HepG2 (cell line): ENCODE measurements at regions not wholly inside any gene's neighbourhood (a gene's known extent, or its start where the extent isn't known, plus 50 kb on each side); places are given as distances from the start of the nearest gene placed in this dataset.

Source experiments
- ATAC-seq: fragments of 200-7000 bp; cut with Tn5 transposase; 3 replicates; pipeline ENCODE4 v1.9.1; 2020; ENCODE audit warnings: mild to moderate bottlenecking, moderate library complexity
- BruUV-seq: library from RNA; stranded (reverse); fragments of 400-500 nt; replicated peaks from 2 replicates; lab custom pipeline; 2021; lab: Mats Ljungman, UMichigan
- CTCF ChIA-PET: fragments of 300-600 bp; formaldehyde crosslinking; extraction: SDS; loops from one replicate; lab custom pipeline; 2021; ENCODE audit warnings: low total read pairs, inconsistent platforms, low intra/inter-chr PET ratio; lab: Yijun Ruan, JAX
- POLR2A ChIA-PET: fragments of 350-600 bp; sonication (Branson Sonifier 250); formaldehyde crosslinking; loops from one replicate; lab custom pipeline; 2020; ENCODE audit warnings: antibody characterized with exemption, inconsistent platforms; lab: Yijun Ruan, JAX
- DNase-seq: peaks from one replicate; pipeline ENCODE4 v3.0.0-alpha.2; 2015; ENCODE audit warnings: low spot score
- FAIRE-seq: peaks from 3 replicates; lab custom pipeline; 2011; peaks lifted over from hg19 to GRCh38; lab: Jason Lieb, UNC
- H2AFZ ChIP-seq: one replicate; pipeline ENCODE4 v1.6.1; 2011; ENCODE audit warnings: low read length, inconsistent platforms
- H3K27ac ChIP-seq: fragments of 300-600 bp; 3 replicates; pipeline ENCODE4 v1.8.0; 2011; ENCODE audit warnings: mixed run types, mild to moderate bottlenecking, mixed read lengths, low read length, inconsistent platforms; ENCODE audit not compliant: insufficient read depth; ENCODE audit errors: extremely low read length
- H3K27me3 ChIP-seq, 2 experiments: fragments of 200-600 bp in 1 of 2; 2 replicates in 1 of 2; 3 replicates in 1 of 2; pipeline versions ENCODE4 v1.6.0 to v1.8.0; 2011; ENCODE audit warnings: low read length in 2 of 2, mild to moderate bottlenecking in 2 of 2, moderate library complexity in 2 of 2, inconsistent platforms in 1 of 2; ENCODE audit not compliant: insufficient read depth in 2 of 2, control insufficient read depth in 1 of 2
- H3K36me3 ChIP-seq, 2 experiments: fragments of 200-600 bp in 1 of 2; replicated peaks in 1 of 2; 2 replicates in 1 of 2; 3 replicates in 1 of 2; pipeline versions ENCODE4 v1.5.1 to v1.8.0; 2011; ENCODE audit warnings: low read length in 2 of 2, inconsistent platforms in 1 of 2; ENCODE audit not compliant: insufficient read depth in 2 of 2, control insufficient read depth in 1 of 2
- H3K4me1 ChIP-seq: 2 replicates; pipeline ENCODE4 v1.5.1; 2012; ENCODE audit warnings: low read length, inconsistent platforms; ENCODE audit not compliant: insufficient read depth
- H3K4me2 ChIP-seq: 2 replicates; pipeline ENCODE4 v1.6.0; 2011; ENCODE audit warnings: low read depth, low read length, inconsistent platforms
- H3K4me3 ChIP-seq, 3 experiments: fragments of 200-600 bp in 1 of 3; sonication (generic), shearing (Covaris generic) in 1 of 3; replicated peaks in 1 of 3; 2 replicates each; pipeline ENCODE4 v1.5.1; 2011 to 2016; ENCODE audit warnings: low read length in 3 of 3, inconsistent platforms in 2 of 3, low read depth in 2 of 3, mild to moderate bottlenecking in 2 of 3, control low read depth in 1 of 3, mixed read lengths in 1 of 3; ENCODE audit not compliant: insufficient read depth in 1 of 3
- H3K79me2 ChIP-seq: one replicate; pipeline ENCODE4 v1.6.1; 2011; ENCODE audit warnings: low read length, inconsistent platforms; ENCODE audit not compliant: insufficient read depth
- H3K9ac ChIP-seq: 2 replicates; pipeline ENCODE4 v1.6.0; 2011; ENCODE audit warnings: mild to moderate bottlenecking, low read depth, low read length, inconsistent platforms; ENCODE audit not compliant: insufficient read depth
- H3K9me3 ChIP-seq: 2 replicates; pipeline ENCODE4 v1.5.1; 2012; ENCODE audit warnings: mild to moderate bottlenecking, low read length
- H4K20me1 ChIP-seq: 2 replicates; pipeline ENCODE4 v1.6.0; 2011; ENCODE audit warnings: inconsistent platforms, mild to moderate bottlenecking, low read length, moderate library complexity; ENCODE audit not compliant: insufficient read depth
- CTCF ChIP-seq: sonication (generic); formaldehyde crosslinking; IDR thresholded peaks from 2 replicates; pipeline ENCODE4 v1.5.0; 2020; ENCODE audit warnings: mild to moderate bottlenecking, missing genetic modification reagents, moderate library complexity
- HMG20A ChIP-seq: IDR thresholded peaks from 2 replicates; pipeline ENCODE4 v1.6.1; 2016; ENCODE audit warnings: borderline replicate concordance
- HMGXB4 ChIP-seq, 2 experiments: sonication (generic) in 1 of 2; formaldehyde crosslinking in 1 of 2; IDR thresholded peaks; 2 replicates each; pipeline versions ENCODE4 v1.4.0 to v1.6.1; 2018 to 2020; ENCODE audit warnings: missing genetic modification reagents in 2 of 2, borderline replicate concordance in 1 of 2, low read depth in 1 of 2, mild to moderate bottlenecking in 1 of 2, missing biosample characterization in 1 of 2
- HNRNPK ChIP-seq: fragments of 200-400 bp; formaldehyde crosslinking; IDR thresholded peaks from 2 replicates; pipeline ENCODE4 v1.6.1; 2018; ENCODE audit warnings: low read length, low read depth, moderate library complexity, mild to moderate bottlenecking; ENCODE audit not compliant: poor library complexity, severe bottlenecking
- HOXA5 ChIP-seq: sonication (generic); formaldehyde crosslinking; IDR thresholded peaks from 2 replicates; pipeline ENCODE4 v1.4.0; 2020; ENCODE audit warnings: missing genetic modification reagents
- PCBP2 ChIP-seq: fragments of 200-400 bp; formaldehyde crosslinking; optimal IDR thresholded peaks from 2 replicates; pipeline ENCODE3; 2018; ENCODE audit warnings: low read length, low read depth; ENCODE audit not compliant: poor library complexity, severe bottlenecking
- RBAK ChIP-seq: sonication (generic); formaldehyde crosslinking; IDR thresholded peaks from 2 replicates; pipeline ENCODE4 v1.5.1; 2020; ENCODE audit warnings: mild to moderate bottlenecking, missing genetic modification reagents
- SATB2 ChIP-seq: sonication (generic); formaldehyde crosslinking; IDR thresholded peaks from 2 replicates; pipeline ENCODE4 v1.5.0; 2020; ENCODE audit warnings: missing genetic modification reagents
- SMARCC2 ChIP-seq: fragments of 450-650 bp; IDR thresholded peaks from 2 replicates; pipeline ENCODE4 v1.6.1; 2017; ENCODE audit warnings: antibody characterized with exemption, mild to moderate bottlenecking
- YEATS4 ChIP-seq: sonication (generic); formaldehyde crosslinking; IDR thresholded peaks from 2 replicates; pipeline ENCODE4 v1.4.0; 2020; ENCODE audit warnings: missing genetic modification reagents, borderline replicate concordance
- ZBTB10 ChIP-seq: sonication (generic); formaldehyde crosslinking; IDR thresholded peaks from 2 replicates; pipeline ENCODE4 v1.4.0; 2020; ENCODE audit warnings: missing genetic modification reagents, borderline replicate concordance
- ZBTB7B ChIP-seq: sonication (generic); formaldehyde crosslinking; IDR thresholded peaks from 2 replicates; pipeline ENCODE4 v1.4.0; 2020; ENCODE audit warnings: missing genetic modification reagents
- ZNF180 ChIP-seq: sonication (generic); formaldehyde crosslinking; IDR thresholded peaks from 2 replicates; pipeline ENCODE4 v1.4.0; 2020; ENCODE audit warnings: low read depth, missing genetic modification reagents, borderline replicate concordance
- ZNF333 ChIP-seq: sonication (generic); formaldehyde crosslinking; IDR thresholded peaks from 2 replicates; pipeline ENCODE4 v1.4.0; 2020; ENCODE audit warnings: mild to moderate bottlenecking, missing genetic modification reagents, borderline replicate concordance
- ZNF879 ChIP-seq: sonication (generic); formaldehyde crosslinking; IDR thresholded peaks from 2 replicates; pipeline ENCODE4 v1.8.1; 2023; ENCODE audit warnings: missing genetic modification reagents
- WGBS: methylation state at CpG from one replicate; pipeline ENCODE4 v1.1.6; 2017; ENCODE audit warnings: low lambda C conversion rate; 5-methylcytosine and 5-hydroxymethylcytosine counted together
- in situ Hi-C: cut with HindIII; loops from 2 replicates; pipeline ENCODE4 v1.10.0; 2017; ENCODE audit warnings: low pct_unique_long_range_greater_than_20kb; ENCODE audit not compliant: extremely low pct_ligation_motif_present
- intact Hi-C: fragments of 100-400 bp; cut with micrococcal nuclease; formaldehyde crosslinking; loops from one replicate; pipeline ENCODE4 v1.10.0; 2022; ENCODE audit not compliant: unreplicated experiment

GRCh38 chrX:16251782-16252181 lies 84.5 kb downstream of the MAGEB17 start:
- ATAC-seq (no peak), DNase-seq (no peak), FAIRE-seq (no peak)
- no peaks in the 10 kb centered on the region for H3K36me3 ChIP-seq
- H3K4me2 ChIP-seq, result no peak overlapping the region
- POLR2A ChIA-PET, result no interaction called here
- no TSS peak for BruUV-seq
- no peaks in the 10 kb centered on the region for H3K27me3 ChIP-seq
- no peak overlapping the region for H3K27ac ChIP-seq
- TF ChIP-seq SATB2, result no peak
- no peak for TF ChIP-seq HMG20A (CRISPR knock-in tag)
- no peak for TF ChIP-seq ZNF879 (CRISPR knock-in tag)
- TF ChIP-seq CTCF, result no peak
- no peak for TF ChIP-seq RBAK (CRISPR knock-in tag)
- no peak for TF ChIP-seq ZBTB10 (CRISPR knock-in tag)
- TF ChIP-seq ZBTB7B (CRISPR knock-in tag), result no peak
- no peak for TF ChIP-seq HMGXB4 (CRISPR knock-in tag; IDR thresholded peaks at IDR 0.05; ENCODE audit: borderline replicate concordance in 1 of 2, low read depth in 1 of 2)
- TF ChIP-seq HNRNPK, result no peak
- TF ChIP-seq SMARCC2, result no peak
- TF ChIP-seq ZNF333 (CRISPR knock-in tag), result no peak
- no peak for TF ChIP-seq HOXA5 (CRISPR knock-in tag)
- no peak for TF ChIP-seq YEATS4 (CRISPR knock-in tag)
- TF ChIP-seq ZNF180 (CRISPR knock-in tag), result no peak
- TF ChIP-seq PCBP2, result no peak
- CTCF ChIA-PET, result no interaction called here
- no peaks in the 10 kb centered on the region for H4K20me1 ChIP-seq
- no peak overlapping the region for H3K4me3 ChIP-seq
- no peak overlapping the region for H3K9ac ChIP-seq
- H3K4me1 ChIP-seq, result no peaks in the 10 kb centered on the region
- intact Hi-C loops (no loop called here), in situ Hi-C loops (no loop called here)
- no peaks in the 10 kb centered on the region for H3K79me2 ChIP-seq
- WGBS, result 4% methylated on average over 4 of the region's 4 CpGs
- H3K9me3 ChIP-seq, result no peaks in the 10 kb centered on the region
- no peak overlapping the region for H2AFZ ChIP-seq
